BLaER1 (cell line): ENCODE measurements at regions not wholly inside any gene's neighbourhood (a gene's known extent, or its start where the extent isn't known, plus 50 kb on each side); places are given as distances from the start of the nearest gene placed in this dataset.

Source experiments
- H3K27ac ChIP-seq: shearing (Covaris generic); formaldehyde crosslinking; 2 replicates; pipeline ENCODE4 v1.8.1; 2022
- H3K27me3 ChIP-seq: shearing (Covaris generic); formaldehyde crosslinking; 2 replicates; pipeline ENCODE4 v1.8.1; 2022
- H3K36me3 ChIP-seq: shearing (Covaris generic); formaldehyde crosslinking; 2 replicates; pipeline ENCODE4 v1.8.1; 2022
- H3K4me1 ChIP-seq: shearing (Covaris generic); formaldehyde crosslinking; 2 replicates; pipeline ENCODE4 v1.8.1; 2022
- H3K4me2 ChIP-seq: shearing (Covaris generic); formaldehyde crosslinking; 2 replicates; pipeline ENCODE4 v1.8.1; 2022
- H3K4me3 ChIP-seq: shearing (Covaris generic); formaldehyde crosslinking; 2 replicates; pipeline ENCODE4 v1.8.1; 2022
- H3K9ac ChIP-seq: shearing (Covaris generic); formaldehyde crosslinking; 2 replicates; pipeline ENCODE4 v1.8.1; 2022
- H3K9me3 ChIP-seq: shearing (Covaris generic); formaldehyde crosslinking; 2 replicates; pipeline ENCODE4 v1.8.1; 2022
- H4K20me1 ChIP-seq: shearing (Covaris generic); formaldehyde crosslinking; 2 replicates; pipeline ENCODE4 v1.8.1; 2022
- Cebpa-rat ChIP-seq: shearing (Covaris generic); IDR thresholded peaks from 2 replicates; pipeline ENCODE4 v1.8.1; 2022

GRCh38 chr18:46407486-46408166 is 249.4 kb downstream of the LOXHD1 start:
- no peak for TF ChIP-seq Cebpa-rat
- Histone ChIP-seq H3K9me3 (no peaks in the 10 kb centered on the region), H3K4me3 (no peak overlapping the region), H3K9ac (no peak overlapping the region), H3K36me3 (peaks cover 33% of the 10 kb centered on the region), H4K20me1 (peaks cover 85% of the 10 kb centered on the region), H3K4me1 (peaks cover 73% of the 10 kb centered on the region), H3K27me3 (no peaks in the 10 kb centered on the region), H3K4me2 (peak overlapping the region; percentile 34; the same call in 1 of the 2 replicates), H3K27ac (no peak overlapping the region)

- Histone ChIP-seq H3K27ac (no peak overlapping the region), H3K4me1 (peaks cover 73% of the 10 kb centered on the region), H3K27me3 (no peaks in the 10 kb centered on the region), H3K9ac (no peak overlapping the region), H3K4me2 (peak overlapping the region; percentile 34), H3K4me3 (no peak overlapping the region), H4K20me1 (peaks cover 88% of the 10 kb centered on the region), H3K36me3 (peaks cover 41% of the 10 kb centered on the region), H3K9me3 (no peaks in the 10 kb centered on the region)
- TF ChIP-seq Cebpa-rat: no peak
Measured at GRCh38 chr18:46408334-46408987, 248.6 kb downstream of the LOXHD1 start.

GRCh38 chr18:46411191-46411828 is 245.7 kb downstream of the LOXHD1 start:
- Histone ChIP-seq H3K27me3 (no peaks in the 10 kb centered on the region), H3K4me1 (peaks cover 69% of the 10 kb centered on the region), H3K4me2 (peak overlapping the region; percentile 35), H3K9me3 (no peaks in the 10 kb centered on the region), H3K36me3 (peaks cover 55% of the 10 kb centered on the region), H4K20me1 (peaks cover 94% of the 10 kb centered on the region), H3K27ac (0 out of 2 replicates have a peak overlapping the region, but pooled peaks have one; percentile 38), H3K4me3 (no peak overlapping the region), H3K9ac (no peak overlapping the region)
- no peak for TF ChIP-seq Cebpa-rat

- H3K27ac ChIP-seq: 0 out of 2 replicates have a peak overlapping the region, but pooled peaks have one; percentile 38
- peaks cover 66% of the 10 kb centered on the region for H3K4me1 ChIP-seq
Measured at GRCh38 chr18:46411867-46412690, 244.9 kb downstream of the LOXHD1 start.

GRCh38 chr18:46412916-46413315 is 244.1 kb downstream of the LOXHD1 start:
- H3K4me1 ChIP-seq: peaks cover 58% of the 10 kb centered on the region
- no peak overlapping the region for H3K27ac ChIP-seq
- H3K4me2 ChIP-seq: no peak overlapping the region
- H3K36me3 ChIP-seq: peaks cover 55% of the 10 kb centered on the region
- H3K27me3 ChIP-seq: no peaks in the 10 kb centered on the region
- no peak overlapping the region for H3K4me3 ChIP-seq
- peaks cover 90% of the 10 kb centered on the region for H4K20me1 ChIP-seq
- H3K9me3 ChIP-seq: no peaks in the 10 kb centered on the region
- no peak overlapping the region for H3K9ac ChIP-seq
- TF ChIP-seq Cebpa-rat: no peak

More at GRCh38 chr18:46411867-46412690, 244.9 kb downstream of the LOXHD1 start:
- Histone ChIP-seq H3K36me3 (peaks cover 55% of the 10 kb centered on the region), H3K27me3 (no peaks in the 10 kb centered on the region), H3K9me3 (no peaks in the 10 kb centered on the region), H3K4me2 (peak overlapping the region; percentile 35), H3K4me3 (no peak overlapping the region), H3K9ac (no peak overlapping the region), H4K20me1 (peaks cover 94% of the 10 kb centered on the region)
- no peak for TF ChIP-seq Cebpa-rat

- Histone ChIP-seq H3K27ac (no peak overlapping the region), H3K4me1 (peaks cover 58% of the 10 kb centered on the region), H4K20me1 (peaks cover 90% of the 10 kb centered on the region), H3K4me2 (no peak overlapping the region), H3K36me3 (peaks cover 55% of the 10 kb centered on the region), H3K9me3 (no peaks in the 10 kb centered on the region), H3K9ac (no peak overlapping the region), H3K4me3 (no peak overlapping the region), H3K27me3 (no peaks in the 10 kb centered on the region)
- no peak for TF ChIP-seq Cebpa-rat
Measured at GRCh38 chr18:46413684-46414083, 243.3 kb downstream of the LOXHD1 start.

- H3K4me3 ChIP-seq: no peak overlapping the region
- TF ChIP-seq Cebpa-rat: no peak
- peaks cover 60% of the 10 kb centered on the region for H3K4me1 ChIP-seq
- peaks cover 90% of the 10 kb centered on the region for H4K20me1 ChIP-seq
- H3K9ac ChIP-seq: no peak overlapping the region
- H3K4me2 ChIP-seq: no peak overlapping the region
- H3K9me3 ChIP-seq: no peaks in the 10 kb centered on the region
- peaks cover 55% of the 10 kb centered on the region for H3K36me3 ChIP-seq
- no peaks in the 10 kb centered on the region for H3K27me3 ChIP-seq
- no peak overlapping the region for H3K27ac ChIP-seq
Measured at GRCh38 chr18:46414863-46415262, 242.2 kb downstream of the LOXHD1 start.

GRCh38 chr18:46415532-46416252 is 241.3 kb downstream of the LOXHD1 start:
- Histone ChIP-seq H3K36me3 (peaks cover 50% of the 10 kb centered on the region), H3K9ac (no peak overlapping the region), H3K4me3 (no peak overlapping the region), H3K9me3 (no peaks in the 10 kb centered on the region), H3K4me1 (peaks cover 52% of the 10 kb centered on the region), H3K4me2 (peak overlapping the region; percentile 32; the same call in 1 of the 2 replicates), H3K27me3 (no peaks in the 10 kb centered on the region), H3K27ac (no peak overlapping the region), H4K20me1 (peaks cover 87% of the 10 kb centered on the region)
- TF ChIP-seq Cebpa-rat: no peak
